C1 segment of cervical spinal cord (tissue), 14 donors: ENCODE measurements at regions not wholly inside any gene's neighbourhood (a gene's known extent, or its start where the extent isn't known, plus 50 kb on each side); places are given as distances from the start of the nearest gene placed in this dataset.
A peak's percentile ranks its signal among the peaks of the same experiment; 100 is the strongest.

Experiments used
- DNase-seq, 14 donors: peaks; one replicate each; lab custom pipeline; 2025; lab: John Stamatoyannopoulos, UW

DNA sequence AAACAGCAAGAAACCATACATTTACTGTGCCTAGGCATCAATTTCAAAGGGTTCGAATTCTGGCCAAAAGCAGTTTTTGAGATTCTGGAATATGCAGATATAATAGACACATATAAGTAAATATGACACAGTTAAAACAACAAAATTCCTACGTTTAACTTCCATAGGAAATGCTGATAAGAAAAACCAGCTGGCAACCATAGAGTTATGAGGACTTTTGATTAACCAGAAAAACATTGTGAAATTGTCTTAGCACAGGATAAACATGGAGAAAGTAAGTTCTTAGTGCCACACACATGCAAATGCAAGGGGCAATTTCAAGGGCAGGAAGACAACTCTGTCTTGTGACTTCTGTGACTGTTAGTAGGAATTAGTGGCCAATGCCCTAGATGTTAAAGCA is 702.1 kb downstream of the TNS3 start:
- no peak for DNase-seq

DNA sequence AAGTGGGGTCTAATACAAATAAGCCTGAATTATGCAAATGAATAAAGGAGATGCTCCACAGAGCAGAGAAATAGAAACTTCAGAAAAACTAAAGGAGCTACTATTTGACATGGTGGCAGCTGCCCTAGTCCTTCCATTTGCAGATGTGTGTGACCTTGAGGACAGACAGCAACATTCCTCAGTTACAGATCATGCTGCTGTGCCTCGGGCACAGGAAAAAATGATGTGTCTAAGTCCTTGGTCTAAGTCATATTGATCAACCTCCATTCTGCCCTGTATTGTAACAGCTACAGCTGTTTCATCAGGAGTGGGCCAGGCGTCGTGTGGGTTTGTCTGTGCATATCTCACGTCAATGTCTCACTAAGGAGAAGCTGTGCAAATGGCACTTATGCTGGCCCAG is 710.4 kb downstream of the TNS3 start:
- no peak for DNase-seq

- DNase-seq: no peak
Observed at GRCh38 chr7:46864716-46865115, 717.2 kb downstream of the TNS3 start.

- DNase-seq: peak in 1 of 14 donors; percentile 13
Observed at GRCh38 chr7:46859963-46860475, 721.9 kb downstream of the TNS3 start.

GRCh38 chr7:46855851-46856250 is 726.1 kb downstream of the TNS3 start:
- no peak for DNase-seq

DNA sequence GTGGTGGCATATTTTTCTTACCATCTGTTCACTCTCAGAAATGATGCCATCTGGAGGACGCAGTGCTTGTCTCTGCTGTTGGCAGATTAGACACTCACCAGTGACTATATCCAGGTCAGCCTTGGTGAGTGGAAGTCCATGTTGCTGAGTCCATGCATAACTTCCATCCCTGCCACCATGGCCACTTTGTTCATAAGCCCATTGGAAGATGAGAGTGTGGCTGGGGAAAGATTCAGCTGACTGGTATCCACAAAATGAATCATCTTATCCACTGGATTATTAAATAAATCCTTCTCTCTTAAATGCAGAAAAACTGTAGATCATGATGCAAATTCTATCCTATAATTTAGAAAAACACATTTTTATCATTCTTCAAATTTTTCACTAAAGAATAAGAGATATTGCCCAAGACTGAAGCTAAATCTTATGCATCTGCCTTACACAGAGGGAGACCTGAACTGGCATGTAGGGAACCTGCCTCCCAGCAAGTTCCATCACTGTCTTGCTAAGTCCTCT is 726.9 kb downstream of the TNS3 start:
- no peak for DNase-seq

- no peak for DNase-seq
Observed at GRCh38 chr7:46853451-46853850, 728.5 kb downstream of the TNS3 start.

DNA sequence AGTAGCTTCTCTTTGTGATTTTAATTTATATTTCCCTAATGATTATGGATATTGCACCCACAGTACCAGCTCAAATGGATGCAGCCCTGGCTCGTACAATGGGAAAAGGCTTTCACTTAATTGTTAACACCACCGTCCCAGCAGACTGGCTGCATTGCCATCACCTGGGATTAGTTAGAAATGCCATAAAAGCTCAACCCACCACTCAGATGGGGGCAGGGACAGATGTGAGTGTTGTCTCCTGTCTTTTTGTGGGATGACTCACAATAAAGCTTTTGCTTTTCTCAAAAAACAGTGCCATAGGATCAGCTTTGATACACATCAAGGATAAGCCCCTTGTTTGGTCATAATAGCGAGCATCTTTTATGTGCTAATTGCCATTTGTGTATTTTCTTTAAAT is 729.1 kb downstream of the TNS3 start:
- no peak for DNase-seq

DNA sequence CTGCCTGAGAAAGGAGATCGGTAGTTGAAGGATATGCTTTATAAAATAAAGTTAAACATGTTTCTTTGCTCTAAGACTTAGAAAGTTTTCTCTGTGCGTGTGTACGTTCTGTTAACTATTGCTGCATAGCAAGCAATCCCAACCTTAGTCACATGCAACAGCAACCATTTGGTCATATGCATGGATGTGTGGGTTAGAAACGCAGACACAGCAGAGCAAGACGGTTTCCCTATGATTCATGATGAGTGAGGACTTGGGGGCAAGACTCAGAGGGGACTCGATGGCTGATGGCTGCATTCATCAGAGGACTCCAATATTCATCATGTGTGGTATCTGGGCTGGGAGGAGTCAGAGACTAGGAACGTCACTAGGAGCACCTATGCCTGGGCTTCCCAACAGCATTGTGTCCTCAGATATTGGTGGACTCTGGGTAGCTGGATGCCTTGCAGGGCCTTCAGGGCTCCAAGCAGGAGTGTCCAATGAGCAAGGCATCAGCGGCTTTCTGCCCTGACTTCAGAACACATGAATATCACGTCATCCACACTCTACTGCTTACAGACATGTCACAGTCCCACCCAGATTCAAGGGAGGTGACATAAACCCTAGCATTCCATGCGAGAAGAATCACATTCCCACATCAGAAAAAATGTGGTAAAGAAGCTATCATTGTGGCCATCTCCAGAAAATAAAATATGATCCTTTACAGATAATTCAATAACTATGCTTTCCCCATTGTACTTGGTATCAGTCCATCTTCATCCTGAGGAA is 731.2 kb downstream of the TNS3 start:
- DNase-seq: no peak

DNA sequence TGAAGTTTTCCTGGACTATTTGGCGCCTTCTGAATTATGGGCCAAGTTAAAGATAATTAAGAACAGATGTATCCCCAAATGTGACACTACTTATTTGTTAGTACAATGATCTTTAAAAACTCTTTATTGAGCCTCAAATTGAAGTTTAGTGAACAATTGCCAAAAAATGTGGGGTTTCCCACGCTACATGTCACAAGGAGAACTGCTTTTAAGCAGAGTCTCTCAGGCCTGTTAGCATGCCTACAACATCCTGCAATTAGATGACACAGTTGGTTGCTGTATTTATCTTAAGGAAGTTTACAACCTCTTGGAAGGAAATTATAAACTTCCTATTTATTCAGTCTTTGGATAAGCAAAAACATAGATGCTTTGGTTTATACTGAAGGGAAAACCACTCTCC is 733.0 kb downstream of the TNS3 start:
- no peak for DNase-seq

DNA sequence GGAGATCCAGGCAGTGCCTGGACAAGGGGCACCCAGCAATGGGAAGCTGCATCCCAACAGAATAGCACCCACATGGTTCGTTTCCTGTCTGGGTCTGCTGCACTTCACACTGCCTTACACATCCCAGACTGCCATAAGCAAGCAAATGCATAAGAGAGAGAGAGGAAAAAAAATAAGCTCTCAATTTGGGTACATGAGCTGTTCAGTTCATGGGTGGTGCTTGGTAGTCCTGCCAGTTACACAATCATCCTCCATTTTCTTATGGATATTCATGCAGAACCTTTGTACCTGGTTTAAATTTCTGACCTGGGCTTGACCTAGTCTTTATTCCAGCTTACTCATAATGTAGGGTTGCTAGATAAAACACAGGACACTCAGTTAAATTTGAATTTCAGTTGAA is 733.6 kb downstream of the TNS3 start:
- DNase-seq: no peak

DNA sequence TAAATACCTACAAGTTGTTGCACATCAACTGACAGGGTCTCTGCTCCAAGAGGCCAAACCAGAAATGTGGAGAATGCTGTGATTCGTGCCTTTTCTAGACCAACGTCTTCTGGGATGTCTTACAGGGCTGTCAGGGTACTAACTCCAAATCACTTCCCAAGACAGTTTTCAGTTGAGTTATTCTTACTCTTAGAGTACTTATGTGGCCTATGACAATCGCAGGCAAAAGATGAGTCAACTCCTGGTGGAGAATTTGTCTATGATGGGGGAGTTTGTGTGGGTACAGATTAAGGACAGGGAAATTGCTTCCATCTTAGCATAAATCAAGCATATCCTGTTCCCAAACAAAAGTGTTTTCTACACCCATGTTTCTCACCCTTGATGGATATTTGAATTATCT is 734.8 kb downstream of the TNS3 start:
- DNase-seq: no peak

- no peak for DNase-seq
Observed at GRCh38 chr7:46844486-46844885, 737.4 kb downstream of the TNS3 start.

DNA sequence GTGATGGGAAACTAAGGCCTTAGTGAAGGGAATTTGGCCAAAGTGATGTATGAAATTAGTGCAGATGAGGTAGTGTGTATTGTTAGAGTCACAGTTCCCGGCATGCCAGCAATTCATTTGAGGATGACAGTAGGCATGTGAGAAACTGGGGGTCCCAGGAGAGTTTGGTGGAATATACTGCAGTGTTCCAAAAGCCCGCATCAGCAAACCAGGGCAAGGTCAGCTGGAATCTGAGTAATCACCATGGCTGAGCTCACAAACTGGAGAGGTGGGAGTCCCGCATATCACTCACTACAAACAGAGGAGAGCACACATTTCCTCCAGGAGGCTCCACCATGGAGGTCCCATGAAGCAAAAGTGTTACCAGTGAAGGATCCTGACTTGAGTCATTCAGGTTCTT is 740.7 kb downstream of the TNS3 start:
- DNase-seq: no peak

DNA sequence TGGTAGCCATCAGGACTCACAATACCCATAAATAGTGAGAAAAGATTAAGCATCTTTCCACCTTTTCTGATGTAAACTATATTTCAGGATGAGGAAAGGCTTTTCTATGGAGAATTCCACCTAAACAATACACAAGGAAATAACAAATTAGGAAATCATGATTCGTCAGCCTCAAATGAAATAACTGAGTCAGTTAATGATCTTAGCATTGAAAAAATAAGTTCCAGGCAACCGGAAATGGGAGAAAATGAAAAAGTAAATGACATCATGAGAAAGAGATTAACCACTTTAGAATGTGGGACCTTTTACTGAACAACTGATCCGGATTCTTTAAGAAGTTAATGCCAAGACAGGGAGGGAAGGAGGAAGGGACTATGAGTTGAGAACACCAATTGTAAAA is 742.3 kb downstream of the TNS3 start:
- DNase-seq: no peak

DNA sequence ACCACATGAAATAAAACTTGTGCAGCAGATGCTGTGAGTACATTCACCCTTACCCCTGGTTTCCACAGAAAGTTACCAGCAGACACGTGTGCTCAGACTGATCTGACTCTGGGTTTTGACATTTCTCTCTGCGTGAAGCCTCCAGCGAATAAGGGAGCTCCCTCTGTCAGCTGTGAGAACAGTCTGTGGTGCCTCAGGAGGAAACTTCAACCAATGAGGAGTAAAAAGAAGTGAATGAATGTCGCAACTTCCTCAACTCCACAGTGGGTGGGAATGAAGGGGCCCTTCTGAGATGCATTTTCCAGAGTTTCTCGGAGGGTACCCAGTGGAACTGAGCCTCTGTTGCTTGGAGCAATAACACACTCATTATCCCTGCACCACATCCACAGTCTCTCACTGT is 743.4 kb downstream of the TNS3 start:
- no peak for DNase-seq

GRCh38 chr7:46835556-46835955 is 746.4 kb downstream of the TNS3 start:
- DNase-seq: no peak

DNA sequence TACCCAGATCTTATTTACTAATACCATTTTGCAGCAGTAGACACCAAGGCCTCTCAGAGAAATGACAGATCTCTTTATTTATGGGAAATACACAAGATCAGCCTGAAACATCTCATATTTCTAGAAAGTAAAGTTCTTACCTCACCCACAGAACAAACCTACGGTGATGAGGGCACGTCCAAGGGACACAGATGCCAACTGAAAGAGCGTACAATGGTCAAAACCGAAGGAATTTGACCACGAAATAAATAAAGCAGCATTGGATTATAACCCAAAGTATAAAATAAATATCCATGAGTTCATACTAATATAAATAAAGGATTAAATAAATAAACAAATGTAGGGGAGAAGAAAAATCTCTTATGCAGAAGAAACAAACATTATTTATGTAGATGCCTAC is 747.0 kb downstream of the TNS3 start:
- no peak for DNase-seq

DNA sequence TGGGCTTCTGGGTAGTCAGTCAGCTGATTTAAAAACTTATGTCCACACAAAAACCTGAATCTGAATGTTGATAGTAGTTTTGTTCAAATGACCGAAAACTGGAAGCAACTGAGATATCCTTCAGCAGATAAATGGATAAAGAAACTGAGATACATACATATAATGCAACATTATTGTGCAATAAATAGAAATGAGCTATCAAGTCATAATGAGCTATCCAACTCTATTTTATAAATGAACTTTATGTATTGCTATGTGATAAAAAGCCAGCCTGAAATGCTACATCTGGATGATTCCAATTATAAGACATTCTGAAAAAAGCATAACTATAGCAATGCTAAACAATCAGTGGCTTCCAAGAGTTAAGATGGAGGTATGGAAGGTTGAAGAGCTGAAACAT is 748.7 kb downstream of the TNS3 start:
- no peak for DNase-seq

- DNase-seq: no peak
Observed at GRCh38 chr7:46832136-46832535, 749.8 kb downstream of the TNS3 start.

GRCh38 chr7:46819819-46820218 is 762.1 kb downstream of the TNS3 start:
- no peak for DNase-seq

- no peak for DNase-seq
Observed at GRCh38 chr7:46814516-46815250, 767.2 kb downstream of the TNS3 start.

DNA sequence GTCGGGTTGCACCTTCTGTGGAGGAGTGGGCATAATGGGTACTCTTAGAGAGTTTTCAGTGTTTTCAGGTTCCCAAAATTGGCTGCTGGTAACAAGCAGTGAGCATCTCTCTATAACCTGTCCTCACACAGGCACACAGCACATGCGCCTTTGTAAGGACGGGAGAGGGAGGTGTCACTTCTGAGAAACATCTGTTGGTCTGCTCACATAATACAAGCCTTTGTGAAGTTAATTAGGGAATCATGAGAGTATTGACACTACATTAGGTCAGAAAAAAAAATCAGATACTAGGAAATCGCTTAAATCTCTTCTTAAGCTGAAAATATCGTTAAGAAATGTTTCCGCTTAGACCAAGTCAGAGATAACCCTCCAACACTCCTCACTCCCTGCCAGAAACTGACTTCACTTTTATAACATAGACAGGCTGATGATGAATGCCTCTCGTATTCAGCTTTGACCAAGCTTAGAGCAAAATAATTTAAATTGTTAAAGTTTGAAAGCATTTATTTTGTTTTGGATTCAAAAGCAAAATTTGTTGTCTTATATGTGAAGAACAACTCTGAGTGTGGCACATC is 769.7 kb downstream of the TNS3 start:
- DNase-seq: no peak
